ENCODE measurements at regions not wholly inside any gene's neighbourhood (a gene's known extent, or its start where the extent isn't known, plus 50 kb on each side); places are given as distances from the start of the nearest gene placed in this dataset.

GRCh38 chr9:115300116-115300515 lies 182.2 kb upstream of the TNC start:
- 68 to 79% methylated on average over 1 of the region's 1 CpG for WGBS, 2 donors
- Histone ChIP-seq H3K4me1 (no peaks in the 10 kb centered on the region), H3K4me3 (no peak overlapping the region), H3K27me3 (no peaks in the 10 kb centered on the region), H3K9me3 (no peaks in the 10 kb centered on the region), H3K36me3 (no peaks in the 10 kb centered on the region), H3K27ac (no peak overlapping the region)
- intact Hi-C loops (cut with DNase I) = no loop called here
- no peak for ATAC-seq
- no peak for DNase-seq
- no peak for TF ChIP-seq CTCF (IDR thresholded peaks at IDR 0.05)

- no peak for DNase-seq
- no peaks in the 10 kb centered on the region for H3K27me3 ChIP-seq
- TF ChIP-seq CTCF (IDR thresholded peaks at IDR 0.05) = no peak
- no peak overlapping the region for H3K4me3 ChIP-seq
- WGBS, 2 donors = 55 to 76% methylated on average over 2 of the region's 2 CpGs
- intact Hi-C loops (cut with DNase I) = no loop called here
- H3K27ac ChIP-seq = no peak overlapping the region
- no peaks in the 10 kb centered on the region for H3K36me3 ChIP-seq
- ATAC-seq = no peak
- no peaks in the 10 kb centered on the region for H3K4me1 ChIP-seq
- no peaks in the 10 kb centered on the region for H3K9me3 ChIP-seq
Measured at GRCh38 chr9:115300874-115301273, 182.9 kb upstream of the TNC start.

GRCh38 chr9:115301581-115301980 lies 183.6 kb upstream of the TNC start:
- H3K36me3 ChIP-seq = no peaks in the 10 kb centered on the region
- 67 to 74% methylated on average over 5 of the region's 5 CpGs for WGBS, 2 donors
- ATAC-seq = no peak
- no peaks in the 10 kb centered on the region for H3K4me1 ChIP-seq
- no peak overlapping the region for H3K27ac ChIP-seq
- no peak overlapping the region for H3K4me3 ChIP-seq
- DNase-seq = no peak
- no peak for TF ChIP-seq CTCF (IDR thresholded peaks at IDR 0.05)
- no peaks in the 10 kb centered on the region for H3K9me3 ChIP-seq
- no peaks in the 10 kb centered on the region for H3K27me3 ChIP-seq
- intact Hi-C loops (cut with DNase I) = no loop called here

- ATAC-seq = no peak
- intact Hi-C loops (cut with DNase I) = no loop called here
- H3K4me1 ChIP-seq = no peaks in the 10 kb centered on the region
- TF ChIP-seq CTCF (IDR thresholded peaks at IDR 0.05) = no peak
- WGBS, 2 donors = 41 to 46% methylated on average over 3 of the region's 3 CpGs
- H3K36me3 ChIP-seq = no peaks in the 10 kb centered on the region
- H3K9me3 ChIP-seq = no peaks in the 10 kb centered on the region
- H3K4me3 ChIP-seq = no peak overlapping the region
- DNase-seq = no peak
- H3K27me3 ChIP-seq = no peaks in the 10 kb centered on the region
- no peak overlapping the region for H3K27ac ChIP-seq
Measured at GRCh38 chr9:115305543-115305942, 187.6 kb upstream of the TNC start.

- H3K27ac ChIP-seq = no peak overlapping the region
- H3K36me3 ChIP-seq = no peaks in the 10 kb centered on the region
- no peak overlapping the region for H3K4me3 ChIP-seq
- no peaks in the 10 kb centered on the region for H3K27me3 ChIP-seq
- no peak for DNase-seq
- no peak for TF ChIP-seq CTCF (IDR thresholded peaks at IDR 0.05)
- WGBS, 2 donors = 57 to 73% methylated on average over 2 of the region's 2 CpGs
- no peaks in the 10 kb centered on the region for H3K4me1 ChIP-seq
- ATAC-seq = no peak
- intact Hi-C loops (cut with DNase I) = no loop called here
- peaks cover 0 to 5% (median 0%) of the 10 kb centered on the region in 11 donors for H3K9me3 ChIP-seq
Measured at GRCh38 chr9:115306865-115307264, 188.9 kb upstream of the TNC start.
